Muscle of arm (tissue), 1 donor: ENCODE measurements at regions not wholly inside any gene's neighbourhood (a gene's known extent, or its start where the extent isn't known, plus 50 kb on each side); places are given as distances from the start of the nearest gene placed in this dataset.
"Not testable (repeated sequence)": the region's sequence is repeated elsewhere in the genome, so short reads cannot be mapped to it uniquely, and the experiment has no call there.

Source experiments
- DNase-seq: peaks from one replicate; pipeline ENCODE4 v3.0.0-alpha.2; 2013

DNA sequence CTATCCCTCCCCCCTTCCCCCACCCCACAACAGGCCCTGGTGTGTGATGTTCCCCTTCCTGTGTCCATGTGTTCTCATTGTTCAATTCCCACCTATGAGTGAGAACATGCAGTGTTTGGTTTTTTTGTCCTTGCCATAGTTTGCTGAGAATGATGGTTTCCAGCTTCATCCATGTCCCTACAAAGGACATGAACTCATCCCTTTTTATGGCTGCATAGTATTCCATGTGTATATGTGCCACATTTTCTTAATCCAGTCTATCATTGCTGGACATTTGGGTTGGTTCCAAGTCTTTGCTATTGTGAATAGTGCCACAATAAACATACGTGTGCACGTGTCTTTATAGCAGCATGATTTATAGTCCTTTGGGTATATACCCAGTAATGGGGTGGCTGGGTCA is 52.3 kb upstream of the MAN1A2 start:
- not testable (repeated sequence) for DNase-seq

DNA sequence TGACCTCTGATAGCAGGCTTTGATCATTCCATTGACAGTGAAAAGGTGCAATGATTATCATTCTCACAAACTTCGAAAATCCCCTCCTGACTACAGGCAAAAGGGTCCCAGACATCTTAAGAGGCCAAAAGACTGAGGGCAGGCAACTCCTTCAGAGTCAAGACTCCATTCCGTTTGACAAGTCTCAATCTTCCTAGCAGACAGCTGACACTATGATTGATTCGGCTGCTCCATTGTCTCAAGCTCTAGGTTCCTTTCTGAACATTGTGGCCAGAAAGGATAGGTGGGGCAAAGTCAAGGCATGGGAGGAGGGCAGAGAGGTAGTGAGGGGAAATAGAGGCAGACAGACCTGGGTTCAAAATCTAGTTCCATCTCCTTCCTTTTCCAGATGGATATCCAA is 53.7 kb upstream of the MAN1A2 start:
- DNase-seq: no peak

DNA sequence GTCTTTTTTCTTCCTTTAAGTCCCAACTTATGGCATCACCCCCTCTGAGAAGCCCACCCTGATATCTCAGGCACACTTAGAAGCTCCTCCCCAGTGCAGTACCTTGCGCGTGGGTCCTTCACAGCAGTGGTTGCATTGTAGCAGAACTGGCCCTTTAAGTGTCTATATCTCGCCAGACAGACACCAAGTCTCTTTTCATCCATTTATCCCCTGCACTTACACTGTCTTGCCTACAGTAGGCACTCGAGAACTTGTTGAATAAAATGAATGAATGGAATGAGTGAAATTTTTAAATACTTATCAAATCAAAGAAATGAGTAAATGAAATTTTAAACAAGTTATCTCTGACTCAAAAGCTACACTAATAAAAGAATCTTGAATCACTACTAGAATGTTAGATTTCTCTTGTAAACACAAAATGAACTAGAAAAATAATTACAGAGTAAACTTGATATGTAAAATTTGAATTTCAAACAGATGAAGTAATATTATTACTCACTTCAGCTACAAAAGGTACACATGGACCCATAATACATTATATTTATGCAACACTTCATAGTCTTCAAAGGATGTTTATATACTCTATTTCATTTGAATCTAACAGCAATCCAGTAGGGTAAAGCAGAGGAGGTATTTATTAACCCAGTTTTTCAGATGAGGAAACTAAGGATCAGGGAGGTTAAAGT is 54.7 kb upstream of the MAN1A2 start:
- DNase-seq: no peak

DNA sequence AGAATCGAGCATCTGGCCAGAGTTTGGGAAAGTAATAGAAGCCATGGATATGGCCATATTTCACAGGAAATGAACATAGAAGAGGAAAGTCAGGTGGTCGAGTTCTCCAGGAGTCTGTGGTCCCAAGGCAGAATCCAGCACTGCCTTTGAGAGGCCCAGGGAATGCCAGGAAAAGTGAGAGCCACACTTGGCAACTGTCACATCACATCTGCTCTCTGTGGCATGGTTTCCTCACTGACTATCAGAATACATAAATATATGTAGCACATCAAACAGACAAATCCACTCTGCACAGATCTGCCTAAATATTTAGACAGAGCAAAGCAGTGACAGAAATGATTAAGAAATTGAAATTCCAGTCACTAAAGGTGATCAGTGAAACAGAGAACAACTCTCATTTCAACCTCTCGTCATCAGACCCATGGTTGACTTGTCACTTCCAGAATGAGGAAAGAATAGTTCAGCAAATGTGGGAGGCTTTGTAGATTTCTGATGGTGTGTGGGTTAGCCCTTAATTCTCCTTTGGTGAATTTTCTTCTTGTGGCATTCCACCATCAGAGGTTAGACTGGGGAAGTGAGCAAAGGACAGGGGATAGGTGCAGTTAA is 58.8 kb upstream of the MAN1A2 start:
- DNase-seq: no peak

DNA sequence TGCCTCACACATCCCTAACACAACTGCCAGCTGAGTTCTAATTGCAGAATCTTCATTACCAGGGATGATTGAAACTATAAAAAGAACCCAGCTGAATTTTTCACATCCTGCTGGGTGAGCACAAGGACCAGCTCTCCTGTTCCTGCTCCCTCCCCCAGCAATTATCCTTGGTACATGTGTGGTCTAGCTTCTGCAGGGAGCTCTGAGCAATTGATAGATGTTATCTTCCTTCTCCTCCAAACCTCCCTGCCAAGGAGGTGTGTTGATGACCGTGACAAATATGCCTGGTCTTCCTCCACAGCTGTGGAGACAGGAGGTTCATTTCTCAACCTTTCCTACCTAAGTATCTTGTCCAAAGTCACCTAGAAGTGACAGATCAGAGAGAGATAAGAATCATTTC is 65.3 kb upstream of the MAN1A2 start:
- DNase-seq: no peak

DNA sequence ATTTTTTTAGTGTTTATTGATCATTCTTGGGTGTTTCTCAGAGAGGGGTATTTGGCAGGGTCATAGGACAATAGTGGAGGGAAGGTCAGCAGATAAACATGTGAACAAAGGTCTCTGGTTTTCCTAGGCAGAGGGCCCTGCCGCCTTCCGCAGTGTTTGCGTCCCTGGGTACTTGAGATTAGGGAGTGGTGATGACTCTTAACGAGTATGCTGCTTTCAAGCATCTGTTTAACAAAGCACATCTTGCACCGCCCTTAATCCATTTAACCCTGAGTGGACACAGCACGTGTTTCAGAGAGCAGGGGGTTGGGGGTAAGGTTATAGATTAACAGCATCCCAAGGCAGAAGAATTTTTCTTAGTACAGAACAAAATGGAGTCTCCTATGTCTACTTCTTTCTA is 67.1 kb upstream of the MAN1A2 start:
- not testable (repeated sequence) for DNase-seq

DNA sequence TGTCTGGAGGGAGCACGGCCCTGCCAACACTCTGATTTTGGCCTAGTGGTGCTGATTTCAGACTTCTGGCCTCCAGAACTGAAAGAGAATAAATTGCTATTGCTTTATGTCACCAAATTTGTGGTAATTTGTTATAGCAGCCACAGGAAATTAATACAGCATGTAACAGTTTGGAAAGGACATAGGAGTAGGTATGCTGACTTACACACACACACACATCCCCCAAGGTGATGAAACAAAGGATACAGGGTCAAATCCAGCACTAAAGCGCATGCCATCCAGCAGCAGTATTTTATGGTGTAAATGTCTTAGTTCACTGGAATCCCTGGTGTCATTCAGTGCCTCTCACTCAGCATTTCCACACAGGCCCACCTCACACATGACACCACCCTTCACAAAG is 72.2 kb upstream of the MAN1A2 start:
- no peak for DNase-seq

DNA sequence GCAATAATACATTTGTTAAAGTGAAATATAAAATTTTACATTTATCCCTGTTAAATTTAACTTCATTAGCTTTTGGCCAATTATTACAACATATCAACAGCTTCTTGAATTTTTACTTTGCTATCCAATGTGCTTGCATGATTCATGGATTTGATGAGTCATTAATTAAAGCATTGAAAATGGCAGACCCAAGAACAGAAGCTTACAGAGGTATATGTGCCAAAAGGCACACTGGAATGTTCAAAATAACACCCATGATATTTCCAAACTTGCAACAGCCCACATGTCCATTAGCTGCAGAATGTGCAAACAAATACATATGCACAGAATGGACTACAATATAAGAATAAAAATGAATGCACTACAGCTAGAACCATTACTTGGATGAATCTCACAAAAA is 76.4 kb upstream of the MAN1A2 start:
- no peak for DNase-seq

DNA sequence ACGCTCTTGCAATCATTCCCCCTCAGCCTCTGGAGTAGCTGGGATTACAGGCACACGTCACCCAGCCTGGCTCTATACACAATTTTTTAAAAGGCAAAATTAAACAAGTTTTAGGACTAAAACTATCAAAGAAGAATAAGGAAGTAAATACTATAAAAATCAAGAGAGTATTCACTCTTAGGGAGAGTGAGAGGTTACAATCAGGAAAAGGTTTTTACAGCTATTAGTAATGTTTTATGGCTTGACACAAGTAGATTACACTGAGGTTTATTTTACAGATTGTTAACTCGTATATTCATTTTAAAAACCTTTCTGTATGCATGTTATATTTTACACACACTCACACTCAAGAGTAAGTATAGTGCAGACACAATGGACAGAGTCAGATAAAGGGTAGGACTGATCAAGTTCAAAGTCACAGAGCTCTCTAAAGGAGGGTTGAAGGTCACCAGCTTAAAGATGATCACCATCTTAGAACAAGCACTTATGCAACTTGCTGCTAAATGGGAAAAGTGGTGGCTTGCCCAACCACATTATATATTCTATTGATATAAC is 77.9 kb upstream of the MAN1A2 start:
- no peak for DNase-seq

DNA sequence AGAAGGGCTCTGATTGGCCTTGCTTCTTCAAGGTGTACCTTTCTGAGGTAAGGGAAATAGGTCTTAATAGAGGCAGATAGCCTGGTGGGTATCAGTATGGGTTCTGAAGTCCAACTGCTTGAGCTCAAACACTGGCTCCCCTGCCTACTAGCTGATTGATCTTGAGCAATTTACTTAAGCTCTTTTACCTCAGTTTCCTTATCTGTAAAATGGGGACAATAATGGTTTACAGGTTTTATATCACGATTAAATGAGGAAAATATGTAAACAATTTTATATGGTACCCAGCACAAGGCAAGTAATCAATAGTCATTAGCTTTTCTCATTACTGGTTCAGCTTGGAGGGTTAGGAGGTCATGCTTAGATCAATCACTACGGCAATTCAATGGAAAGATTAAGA is 75.8 kb upstream of the VTCN1 start:
- DNase-seq: no peak

DNA sequence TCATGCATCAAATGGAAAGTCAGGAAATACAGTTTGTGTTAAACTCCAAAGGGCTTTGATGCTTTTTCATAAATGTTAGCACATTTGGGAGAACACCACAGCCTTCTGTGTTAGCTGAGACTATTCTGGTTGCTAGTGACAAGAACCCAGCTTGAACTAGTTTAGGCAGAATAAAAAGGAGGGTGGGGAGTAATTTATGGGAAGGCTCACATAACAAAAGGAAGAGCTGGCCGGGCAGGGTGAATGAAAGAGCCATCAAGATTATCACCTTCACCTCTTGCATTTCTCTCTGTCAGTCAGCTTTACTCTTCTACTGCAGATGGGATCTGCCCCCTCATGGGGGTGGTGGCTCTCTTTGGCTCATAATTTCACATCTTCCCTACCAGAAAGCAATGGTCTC is 75.4 kb upstream of the VTCN1 start:
- DNase-seq: no peak

DNA sequence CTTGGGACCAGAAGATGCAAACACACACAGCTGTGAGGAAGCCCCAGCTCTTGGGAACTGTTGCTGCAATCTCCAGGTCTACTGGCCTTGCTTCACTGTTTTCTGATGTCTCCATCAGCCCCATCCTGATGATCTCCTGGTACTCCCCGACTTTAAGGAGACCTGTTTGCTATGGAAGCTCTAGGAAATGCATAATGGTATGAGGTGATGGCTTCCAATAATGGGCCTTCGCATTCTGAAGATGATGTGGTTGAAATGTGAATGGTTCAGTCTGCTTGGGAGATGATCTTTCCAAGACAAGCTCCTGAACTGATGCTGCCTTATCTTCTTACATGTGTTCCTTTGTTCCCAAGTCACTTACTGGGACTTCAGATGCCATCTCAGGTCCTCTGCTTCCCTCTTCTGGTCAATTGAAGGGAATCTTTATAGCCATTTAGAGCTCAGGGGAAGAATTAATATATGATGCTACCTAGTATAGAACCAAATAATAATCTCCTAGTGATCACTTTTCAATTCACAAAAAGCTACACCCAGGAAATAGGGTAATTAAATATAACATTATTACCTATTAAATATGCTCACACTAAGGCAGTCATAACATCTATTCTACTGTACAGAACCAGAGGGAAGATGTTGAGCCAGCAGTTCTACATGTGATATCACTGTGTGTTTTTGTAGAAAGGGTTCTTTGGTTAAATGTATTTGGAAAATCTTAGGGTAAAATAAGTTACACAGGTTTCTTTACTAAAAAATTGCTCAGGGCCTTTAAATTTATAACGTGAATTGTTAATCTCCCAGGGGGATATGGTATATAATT is 73.9 kb upstream of the VTCN1 start:
- peak; percentile 26 for DNase-seq

DNA sequence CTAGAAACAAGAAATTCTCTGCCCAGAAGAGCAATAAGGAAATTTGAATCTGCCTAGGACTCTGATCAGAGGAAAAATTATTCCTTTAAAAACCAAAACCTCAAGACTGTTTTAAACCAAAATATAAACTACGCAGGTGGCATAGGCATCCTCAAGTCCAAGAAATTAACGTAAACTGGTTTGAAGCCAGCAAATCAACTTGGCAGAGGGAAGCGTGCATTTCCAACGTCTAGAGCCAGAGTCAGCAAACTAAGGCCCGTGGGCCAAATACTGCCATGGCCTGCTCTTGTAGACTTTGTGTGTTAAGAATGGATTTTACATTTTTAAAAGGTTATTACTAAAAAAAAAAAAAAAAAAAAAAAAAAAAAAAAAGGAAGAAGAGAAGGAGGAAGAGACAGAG is 67.8 kb upstream of the VTCN1 start:
- no peak for DNase-seq

DNA sequence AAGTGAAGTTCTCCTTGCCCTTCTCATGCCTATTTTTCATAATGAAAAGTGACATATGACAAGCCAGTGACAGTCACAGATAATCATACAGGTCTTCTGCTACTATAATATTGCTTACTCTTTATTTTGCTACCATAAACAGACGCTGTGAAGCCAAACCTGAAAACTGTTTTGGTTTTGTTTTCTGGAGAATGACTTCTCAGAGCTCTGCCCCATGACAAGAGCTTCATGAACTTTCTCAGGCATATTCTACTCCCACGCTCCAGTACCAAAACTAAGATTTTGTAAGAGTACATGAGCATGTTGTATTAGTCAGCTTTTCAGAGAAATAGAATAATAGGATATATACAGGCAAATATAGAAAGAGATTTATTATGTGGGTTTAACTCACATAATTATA is 64.3 kb upstream of the VTCN1 start:
- no peak for DNase-seq

DNA sequence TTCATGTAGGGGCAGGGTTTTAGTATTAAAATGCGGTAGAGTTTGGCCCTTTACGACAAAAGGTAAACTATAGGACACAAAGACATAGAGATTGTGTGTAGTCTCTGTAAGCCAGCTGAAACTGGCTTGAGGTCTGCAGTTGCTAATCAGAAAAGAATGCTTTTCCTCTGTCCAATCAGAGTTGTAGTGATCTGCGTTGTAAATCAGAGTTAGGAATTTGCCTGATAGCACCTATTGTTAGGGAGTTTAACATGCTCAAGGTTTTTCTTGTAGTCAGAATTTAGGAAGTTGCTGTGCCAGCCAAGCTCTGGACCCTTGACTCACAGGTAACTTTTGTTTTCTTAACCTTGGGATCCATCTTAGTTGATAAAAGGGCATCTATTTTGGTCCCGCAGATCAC is 61.2 kb upstream of the VTCN1 start:
- DNase-seq: no peak

DNA sequence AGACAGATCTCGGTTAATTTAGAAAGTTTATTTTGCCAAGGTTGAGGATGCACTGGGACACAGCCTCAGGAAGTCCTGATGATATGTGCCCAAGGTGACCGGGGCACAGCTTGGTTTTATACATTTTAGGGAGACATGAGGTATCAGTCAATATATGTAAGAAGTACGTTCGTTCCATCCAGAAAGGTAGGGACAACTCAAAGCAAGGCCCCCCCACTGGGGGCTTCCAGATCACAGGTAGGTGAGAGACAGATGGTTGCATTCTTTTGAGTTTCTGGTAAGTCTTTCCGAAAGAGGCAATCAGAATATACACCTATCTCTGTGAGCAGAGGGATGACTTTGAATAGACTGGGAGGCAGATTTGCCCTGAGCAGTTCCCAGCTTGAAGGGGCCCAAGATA is 60.4 kb upstream of the VTCN1 start:
- DNase-seq: no peak

DNA sequence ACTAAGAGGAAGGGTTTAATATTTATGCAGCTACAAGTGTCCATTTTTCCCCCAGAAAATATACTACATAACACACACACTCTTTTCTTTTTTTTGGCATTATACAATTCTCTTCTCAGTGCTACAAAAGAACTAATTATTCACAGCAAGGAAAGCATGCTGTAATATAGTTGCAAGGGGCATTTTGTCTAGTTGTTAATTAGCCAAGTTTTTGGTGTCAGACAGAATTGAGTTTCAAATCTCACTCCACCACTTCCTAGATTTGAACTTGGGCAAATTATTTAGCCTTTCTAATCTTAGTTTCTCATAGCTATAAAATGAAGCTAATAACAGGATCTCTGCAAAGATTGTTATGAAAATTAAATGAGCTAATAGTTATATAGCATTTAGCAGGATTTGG is 60.0 kb upstream of the VTCN1 start:
- no peak for DNase-seq

DNA sequence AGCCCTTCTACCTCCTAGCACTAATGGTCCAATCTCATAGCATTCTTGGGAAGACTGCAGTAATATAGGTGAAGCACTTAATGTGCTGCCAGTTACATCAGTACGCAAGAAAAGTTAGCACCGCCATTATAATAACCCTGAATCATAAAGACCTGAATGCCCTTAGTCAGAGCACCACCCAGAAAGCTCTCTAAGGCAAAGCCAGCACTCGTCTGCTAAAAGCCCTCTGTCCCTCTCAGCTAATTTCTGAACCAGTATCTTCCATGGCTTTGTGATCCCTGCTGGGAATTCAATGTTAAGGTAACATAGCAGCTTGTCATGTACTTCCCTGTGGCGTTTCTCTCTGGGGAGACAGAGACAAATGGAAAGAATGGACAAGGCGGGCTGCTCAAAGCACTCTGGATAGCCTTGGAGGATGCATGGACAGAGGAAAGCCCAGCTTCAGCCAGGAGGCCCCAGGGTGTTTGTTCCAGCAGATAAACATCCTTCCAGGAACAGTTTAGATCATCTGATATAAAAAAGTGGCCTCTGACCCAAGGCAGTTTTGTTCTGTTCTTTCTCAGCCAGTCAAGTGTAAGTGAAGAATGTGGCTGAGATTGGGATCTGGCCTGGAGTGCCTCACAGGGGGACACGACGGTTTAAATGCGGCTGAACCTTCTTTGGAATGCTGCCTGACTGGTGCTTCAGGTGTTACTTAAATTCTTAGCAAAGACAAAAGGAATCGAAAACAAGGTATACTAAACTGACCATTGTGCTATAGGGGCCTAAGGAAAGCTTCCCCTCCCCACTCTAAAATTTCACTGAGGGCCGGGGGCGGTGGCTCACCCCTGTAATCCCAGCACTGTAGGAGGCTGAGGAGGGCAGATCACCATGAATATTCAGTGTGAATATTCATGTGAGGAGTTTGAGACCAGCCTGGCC is 58.1 kb upstream of the VTCN1 start:
- DNase-seq: no peak

DNA sequence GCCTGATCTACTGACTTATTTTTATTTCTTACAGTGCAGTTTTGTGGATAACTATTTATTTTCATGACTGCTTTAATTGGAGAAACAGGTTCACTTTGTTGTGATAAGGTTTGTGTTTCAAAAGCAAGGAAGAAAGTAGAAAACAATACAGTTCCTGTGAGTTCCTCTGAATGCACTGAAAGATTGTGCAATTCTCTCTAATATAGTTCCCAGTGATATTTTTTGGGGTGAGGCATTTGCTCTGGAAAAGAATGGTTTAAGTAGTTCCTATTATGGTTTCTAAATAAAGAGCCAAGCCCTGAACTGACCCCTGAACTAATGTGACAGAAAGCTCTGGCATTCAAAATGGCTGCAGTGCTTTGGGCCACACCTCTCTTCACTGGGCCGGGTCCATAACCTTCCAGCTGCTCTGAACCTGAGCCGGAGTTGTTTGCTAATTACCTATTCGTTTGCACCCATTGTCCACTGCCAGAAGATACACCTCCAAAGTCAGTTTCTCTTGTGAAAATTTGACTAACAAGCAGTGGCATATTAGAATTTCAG is 56.6 kb upstream of the VTCN1 start:
- DNase-seq: no peak

DNA sequence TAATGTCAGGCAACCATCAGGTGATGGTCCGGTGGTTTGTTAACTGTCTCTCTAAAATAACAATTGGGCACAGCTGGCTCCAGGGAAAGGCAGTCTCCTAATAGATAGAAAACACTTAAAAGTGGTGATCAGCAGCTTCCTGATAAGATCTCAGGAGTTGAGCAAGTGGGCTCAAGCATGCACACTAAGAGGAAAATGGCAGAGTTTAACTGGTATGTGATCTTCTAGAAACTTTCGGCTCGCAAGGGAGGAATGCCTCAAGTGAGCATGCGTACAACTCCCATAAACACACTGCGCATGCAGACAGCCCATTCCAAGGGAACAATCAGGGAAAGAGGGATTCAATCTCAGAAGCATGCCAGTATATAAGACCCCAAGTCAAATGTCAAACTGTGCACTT is 52.2 kb upstream of the VTCN1 start:
- no peak for DNase-seq

DNA sequence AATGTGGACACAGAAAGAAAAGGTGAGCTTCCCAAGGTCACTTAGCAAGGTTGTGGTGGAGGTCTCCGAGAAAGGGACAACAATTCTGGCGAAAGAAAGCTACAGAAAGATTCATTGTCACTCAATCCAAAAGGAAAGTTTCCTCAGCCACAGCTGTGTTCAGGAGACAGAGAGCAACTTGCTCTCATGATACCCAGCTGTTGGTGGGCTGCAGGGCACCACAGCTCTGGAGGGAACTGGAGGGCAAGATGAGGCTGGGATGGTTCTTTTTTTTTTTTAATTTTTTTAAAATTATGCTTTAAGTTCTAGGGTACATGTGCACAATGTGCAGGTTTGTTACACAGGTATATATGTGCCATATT is 50.7 kb upstream of the VTCN1 start:
- DNase-seq: no peak
